ENCODE measurements at regions not wholly inside any gene's neighbourhood (a gene's known extent, or its start where the extent isn't known, plus 50 kb on each side); places are given as distances from the start of the nearest gene placed in this dataset.
"Not testable (repeated sequence)": the region's sequence is repeated elsewhere in the genome, so short reads cannot be mapped to it uniquely, and the experiment has no call there.

DNA sequence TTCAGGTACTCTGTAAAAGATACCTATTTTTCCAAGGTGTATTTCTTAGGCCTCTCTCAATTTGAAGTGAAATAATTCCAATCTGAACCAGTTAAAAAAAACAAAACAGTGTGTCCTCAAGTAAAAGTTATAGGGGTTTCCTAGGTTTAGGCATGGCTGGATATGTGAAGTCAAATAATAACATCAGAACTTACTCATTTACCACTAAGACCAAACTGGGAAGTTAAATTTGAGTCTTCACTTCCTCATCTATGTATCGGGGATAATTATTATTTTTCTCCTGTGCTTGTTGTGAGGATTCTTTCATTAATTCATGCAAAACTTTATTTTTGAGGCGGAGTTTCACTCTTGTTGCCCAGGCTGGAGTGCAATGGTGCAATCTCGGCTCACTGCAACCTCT is 86.2 kb upstream of the PTPRK start:
- no peak overlapping the region for H3K4me3 ChIP-seq
- peak overlapping the region in 2 of 21 experiments; percentile 28 to 38 for H3K27ac ChIP-seq

DNA sequence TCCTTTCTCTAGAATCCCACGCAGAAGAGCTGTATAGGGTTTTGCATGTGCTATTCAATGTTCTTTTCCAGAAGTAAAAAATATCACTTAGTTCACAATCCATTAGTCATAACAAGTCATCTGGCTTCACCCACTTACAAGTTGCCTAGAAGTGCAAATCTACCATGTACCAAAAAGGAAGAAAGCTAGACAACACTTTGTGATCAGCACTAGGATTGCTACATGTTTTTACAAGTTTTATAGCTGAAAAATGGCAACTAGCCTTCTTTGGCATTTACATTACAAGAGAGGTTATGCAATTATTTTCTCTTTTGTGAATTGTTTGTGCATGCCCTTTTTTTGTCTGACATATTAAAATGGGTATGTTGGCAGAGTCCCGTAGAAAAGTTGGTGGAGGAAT is 85.6 kb upstream of the PTPRK start:
- Histone ChIP-seq H3K4me3 (no peak overlapping the region), H3K27ac (peak overlapping the region in 2 of 21 experiments; percentile 15 to 18)

DNA sequence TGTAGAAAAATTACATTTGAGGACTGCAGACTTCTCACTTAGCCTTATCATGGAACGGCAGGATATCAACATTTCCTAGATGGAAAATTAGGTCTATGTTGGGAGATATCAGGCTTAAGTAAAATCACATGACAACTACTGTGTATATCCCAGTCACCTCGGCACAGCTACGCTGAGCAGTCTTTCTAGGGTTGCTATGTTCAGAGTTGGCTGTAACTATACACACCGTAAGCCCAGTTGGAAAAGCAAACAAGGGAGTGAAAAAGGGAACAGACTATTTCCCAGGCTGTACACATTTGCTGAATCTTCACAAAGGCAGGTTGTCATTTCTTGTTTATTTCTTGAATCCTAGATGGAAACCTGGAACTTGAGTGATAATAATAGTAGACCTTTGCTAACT is 80.7 kb upstream of the PTPRK start:
- H3K4me3 ChIP-seq = no peak overlapping the region
- no peak overlapping the region for H3K27ac ChIP-seq

DNA sequence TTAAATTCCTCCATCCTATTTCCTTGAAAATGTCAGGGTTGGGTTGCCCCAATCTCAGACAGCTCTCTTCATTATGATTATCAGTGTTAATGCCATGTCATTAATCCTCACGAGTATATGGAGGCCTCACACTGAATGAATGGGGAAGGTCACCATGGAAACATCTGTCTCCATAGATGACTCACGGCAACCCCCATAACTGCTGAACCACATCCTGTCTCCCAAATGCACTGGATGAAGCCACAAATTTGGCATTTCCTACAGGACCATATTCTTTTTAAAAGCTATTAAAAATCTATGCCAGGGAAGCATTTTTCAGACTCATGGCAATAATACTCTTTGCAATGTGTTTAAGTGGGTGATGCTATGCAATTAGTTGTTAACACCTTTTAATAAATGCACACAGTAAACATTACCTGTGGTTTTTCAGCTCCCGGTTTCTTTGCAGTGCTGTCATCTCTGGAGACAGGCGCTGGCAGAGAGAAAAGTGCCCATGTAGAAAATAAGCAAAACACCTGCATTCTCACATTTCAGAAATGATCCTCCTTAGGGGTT is 80.1 kb upstream of the PTPRK start:
- no peak overlapping the region for H3K27ac ChIP-seq
- H3K4me3 ChIP-seq = no peak overlapping the region

DNA sequence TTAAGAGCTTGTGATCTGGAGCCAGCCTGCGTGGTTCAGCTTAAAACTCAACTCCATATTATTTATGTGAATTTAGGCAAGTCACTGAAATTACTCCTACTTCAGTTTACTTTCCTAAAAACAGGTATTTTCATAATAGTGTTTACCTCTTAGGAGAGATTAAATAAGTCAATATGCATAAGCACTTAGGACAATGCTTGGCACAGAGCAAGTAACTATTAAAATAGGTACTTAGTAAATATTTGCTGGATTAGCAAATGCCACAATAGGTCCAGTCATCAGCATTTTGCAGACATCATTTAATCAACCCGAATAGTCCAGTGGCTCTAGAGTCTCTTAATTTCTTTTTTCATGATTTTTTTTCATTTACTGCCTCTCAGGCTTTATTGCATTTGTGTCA is 78.6 kb upstream of the PTPRK start:
- Histone ChIP-seq H3K4me3 (no peak overlapping the region), H3K27ac (peak overlapping the region in 1 of 21 experiments; percentile 64)

DNA sequence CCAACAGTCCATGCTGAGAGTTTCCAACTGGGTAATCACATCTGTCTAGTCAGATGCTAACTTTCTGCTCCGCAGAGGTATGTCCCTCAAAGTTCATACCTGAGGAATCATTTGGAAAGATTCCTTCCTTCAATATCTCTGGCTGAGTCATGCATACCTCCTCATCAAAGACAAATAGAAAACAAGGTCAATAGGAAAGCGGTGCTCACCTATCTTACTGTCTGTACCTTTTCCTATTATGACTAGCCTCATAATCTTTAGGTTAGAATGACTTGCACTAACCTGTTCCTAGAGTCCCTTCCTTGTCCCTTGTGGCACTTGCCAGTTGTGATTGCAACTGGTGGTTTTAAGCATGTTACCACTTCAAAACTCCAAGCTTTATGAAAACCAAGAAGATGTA is 78.2 kb upstream of the PTPRK start:
- H3K4me3 ChIP-seq = no peak overlapping the region

DNA sequence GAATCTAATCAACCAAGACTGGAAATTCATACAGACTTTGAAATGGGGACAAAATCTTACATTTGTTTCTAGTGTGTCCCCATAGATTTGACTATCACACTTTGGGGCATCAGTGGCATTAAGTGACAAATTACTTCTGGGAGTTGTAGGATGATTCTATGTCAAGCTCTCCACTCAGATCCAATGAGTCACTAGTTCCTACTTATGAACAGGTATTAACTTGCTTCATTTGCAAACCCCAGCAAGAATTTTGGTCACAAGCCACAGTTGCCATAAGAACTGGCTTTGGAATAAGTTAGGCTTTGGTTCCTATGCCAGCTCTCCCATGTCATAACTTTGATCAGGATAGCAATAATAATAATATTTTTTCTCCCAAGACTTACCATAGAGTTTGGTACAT is 77.6 kb upstream of the PTPRK start:
- Histone ChIP-seq H3K27ac (peak overlapping the region in 5 of 21 experiments; percentile 43 to 64 (median 45)), H3K4me3 (no peak overlapping the region)

More for the DNA sequence above, 78.2 kb upstream of the PTPRK start:
- peak overlapping the region in 4 of 21 experiments; percentile 44 to 64 (median 48) for H3K27ac ChIP-seq

DNA sequence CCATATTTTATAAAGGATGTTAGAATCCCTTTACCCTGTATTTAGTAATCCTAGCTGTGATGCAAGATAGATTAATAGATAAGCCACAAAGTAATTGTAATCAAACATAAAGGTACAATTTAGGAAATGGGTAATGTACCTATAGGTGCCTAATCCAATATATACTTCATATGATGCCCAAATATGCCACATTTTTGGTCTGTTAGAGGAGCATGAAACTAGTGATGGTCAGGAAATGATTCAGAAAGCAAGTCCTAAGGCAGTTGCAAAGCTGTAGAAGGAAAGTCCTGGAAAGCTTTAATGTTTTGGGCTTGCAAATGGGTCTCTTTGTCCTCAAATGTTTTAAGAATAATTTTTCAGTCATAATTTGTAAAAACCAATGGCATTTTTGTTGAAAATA is 76.6 kb upstream of the PTPRK start:
- H3K27ac ChIP-seq = peak overlapping the region in 3 of 21 experiments; percentile 41 to 52 (median 43)
- H3K4me3 ChIP-seq = no peak overlapping the region

DNA sequence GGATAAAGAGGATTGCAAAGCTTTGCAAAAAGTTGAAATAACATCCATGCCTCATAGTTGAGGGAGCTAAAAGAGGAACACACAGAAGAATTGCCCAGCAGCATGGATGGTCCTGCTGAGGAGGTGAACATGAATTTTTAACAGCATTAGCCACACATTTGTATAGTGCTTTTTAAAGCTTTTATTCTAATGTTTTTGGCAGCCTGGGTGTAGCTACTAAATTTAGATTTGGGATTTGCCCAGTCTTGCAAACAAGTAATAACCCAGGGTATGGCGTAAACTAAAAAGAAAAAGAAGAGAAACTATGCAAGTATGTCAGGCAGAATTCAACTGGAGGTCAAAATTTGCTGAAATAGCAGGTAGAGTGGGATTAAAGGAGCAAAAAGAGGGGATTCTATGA is 75.1 kb upstream of the PTPRK start:
- peak overlapping the region in 1 of 21 experiments; percentile 9 for H3K27ac ChIP-seq
- no peak overlapping the region for H3K4me3 ChIP-seq

DNA sequence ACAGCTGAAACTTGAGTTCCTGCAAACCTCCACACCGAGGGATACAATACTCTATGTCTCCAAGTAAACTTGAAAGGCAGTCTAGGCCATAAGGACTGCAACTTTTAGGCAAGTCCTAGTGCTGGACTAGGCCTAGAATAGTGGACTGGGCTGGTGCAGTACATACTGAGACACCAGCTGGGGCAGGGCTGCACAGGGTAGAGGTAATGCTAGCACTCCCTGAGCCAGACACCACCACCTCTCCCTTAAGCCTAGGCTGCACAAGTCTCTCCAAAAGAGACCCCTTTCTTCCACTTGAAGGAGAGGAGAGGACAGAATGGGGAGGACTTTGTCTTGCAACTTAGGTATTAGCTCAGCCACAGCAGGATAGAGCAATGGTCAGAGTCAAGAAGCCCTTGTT is 65.7 kb upstream of the PTPRK start:
- no peak overlapping the region for H3K4me3 ChIP-seq
- H3K27ac ChIP-seq = no peak overlapping the region

DNA sequence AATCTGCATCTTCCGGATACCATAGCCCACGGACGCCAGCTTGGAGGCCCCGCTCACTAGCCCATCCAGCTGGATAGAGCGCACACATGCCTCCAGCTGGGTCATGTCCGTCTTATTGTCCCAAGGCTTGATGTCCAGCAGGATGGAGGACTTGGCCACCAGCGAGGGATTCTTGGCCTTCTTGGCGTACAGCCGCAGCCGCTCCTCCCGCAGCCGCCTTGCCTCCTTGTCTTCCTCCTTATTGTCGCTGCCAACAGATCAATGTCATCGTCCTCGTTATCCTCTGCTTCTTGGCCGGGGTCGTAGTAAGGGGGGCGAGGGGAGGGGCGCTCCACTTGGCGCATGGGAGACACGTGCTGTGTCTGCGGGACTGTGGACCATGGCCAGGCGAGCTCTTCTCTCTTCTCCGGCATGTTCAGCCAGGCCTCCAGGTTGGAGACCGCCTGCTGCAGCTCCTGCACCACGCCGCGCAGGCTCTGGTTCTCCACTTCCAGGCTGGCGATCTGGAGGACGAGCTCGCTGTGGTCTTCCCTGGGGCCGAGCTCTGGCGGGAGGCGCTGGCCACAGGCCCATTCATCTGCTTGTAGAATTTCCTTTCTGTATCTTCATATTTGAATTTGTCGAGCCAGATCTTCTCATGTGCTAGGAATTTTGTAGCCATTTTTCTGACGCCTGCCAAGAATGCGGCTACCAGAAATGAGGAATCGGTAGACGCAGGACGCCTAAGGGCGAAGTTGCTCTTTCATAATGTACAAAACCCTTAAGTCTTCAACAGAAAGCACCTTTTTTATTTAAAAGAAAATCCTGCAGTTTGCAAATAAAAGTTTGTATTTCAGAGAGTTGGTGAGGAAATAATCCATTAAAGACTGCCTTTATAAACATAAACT is 60.1 kb upstream of the PTPRK start:
- Histone ChIP-seq H3K27ac (peak overlapping the region in 4 of 21 experiments; percentile 5 to 25 (median 20)), H3K4me3 (peak overlapping the region in 1 of 7 experiments; percentile 7)

DNA sequence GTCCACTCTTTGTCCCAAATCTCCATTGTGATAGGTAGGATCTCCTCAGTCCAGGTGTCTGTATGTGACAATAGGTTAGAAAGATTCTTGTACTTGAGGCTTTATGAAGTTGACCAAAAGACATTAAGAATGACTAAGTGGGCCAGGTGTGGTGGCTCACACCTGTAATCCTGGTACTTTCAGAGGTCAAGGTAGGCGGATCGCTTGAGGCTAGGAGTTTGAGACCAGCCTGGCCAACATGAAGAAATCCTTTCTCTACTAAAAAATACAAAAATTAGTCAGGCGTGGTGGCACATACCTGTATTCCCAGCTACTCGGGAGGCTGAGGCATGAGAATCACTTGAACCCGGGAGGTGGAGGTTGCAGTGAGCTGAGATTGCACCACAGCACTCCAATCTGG is 54.9 kb upstream of the PTPRK start:
- not testable (repeated sequence) for H3K27ac ChIP-seq, H3K4me3 ChIP-seq

DNA sequence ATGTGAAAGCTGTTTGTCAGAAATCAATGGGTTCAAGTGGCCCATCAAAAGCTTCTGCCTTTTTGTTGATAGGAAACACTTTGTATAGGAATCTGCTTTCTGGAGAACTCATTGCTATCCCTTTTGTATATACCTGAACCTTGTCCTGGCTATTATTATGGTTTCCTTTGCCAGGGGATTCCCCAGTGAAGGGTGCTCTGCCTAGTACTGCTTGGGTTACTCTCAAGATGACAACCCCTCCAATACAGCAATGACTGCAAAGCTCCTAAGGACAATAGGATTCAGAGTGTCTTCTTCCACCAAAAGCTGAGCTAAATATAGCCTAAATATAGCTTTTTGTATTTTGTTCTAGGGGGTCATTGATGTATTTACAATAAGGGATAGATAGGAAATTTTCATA is 54.0 kb upstream of the PTPRK start:
- no peak overlapping the region for H3K4me3 ChIP-seq
- no peak overlapping the region for H3K27ac ChIP-seq

DNA sequence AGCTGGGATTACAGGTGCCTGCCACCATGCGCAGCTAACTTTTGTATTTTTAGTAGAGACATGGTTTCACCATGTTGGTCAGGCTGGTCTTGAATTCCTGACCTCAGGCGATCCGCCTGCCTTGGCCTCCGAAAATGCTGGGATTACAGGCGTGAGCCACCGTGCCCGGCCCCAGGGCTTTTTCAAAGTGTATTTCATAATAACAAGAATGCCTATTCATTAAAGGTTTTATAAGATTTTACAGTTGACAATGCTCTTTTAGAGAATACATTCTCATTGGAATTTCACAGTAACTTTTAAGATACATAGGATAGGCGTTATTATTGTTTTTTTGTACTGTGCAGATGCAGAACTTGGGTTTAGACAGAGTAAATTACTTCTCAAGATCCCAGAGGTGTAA is 52.6 kb upstream of the PTPRK start:
- no peak overlapping the region for H3K27ac ChIP-seq
- no peak overlapping the region for H3K4me3 ChIP-seq

DNA sequence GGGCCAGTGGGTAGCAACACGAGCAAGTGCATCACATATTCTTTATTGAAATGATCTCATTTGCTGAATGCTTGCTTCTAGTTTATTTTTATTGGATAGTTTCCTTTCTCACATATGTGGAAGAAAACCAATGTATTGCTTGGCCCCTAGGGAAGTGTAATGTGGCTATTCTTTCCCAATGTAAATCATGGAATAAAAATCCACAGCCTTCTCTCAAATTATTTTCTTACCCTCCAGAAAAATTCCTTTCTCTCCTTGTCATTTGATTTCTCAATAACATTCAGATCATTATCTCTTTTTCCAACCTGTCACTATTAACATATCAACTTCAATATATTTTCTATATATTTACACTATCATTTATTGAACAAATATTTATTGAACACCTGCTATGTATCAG is 51.9 kb upstream of the PTPRK start:
- no peak overlapping the region for H3K27ac ChIP-seq
- no peak overlapping the region for H3K4me3 ChIP-seq

DNA sequence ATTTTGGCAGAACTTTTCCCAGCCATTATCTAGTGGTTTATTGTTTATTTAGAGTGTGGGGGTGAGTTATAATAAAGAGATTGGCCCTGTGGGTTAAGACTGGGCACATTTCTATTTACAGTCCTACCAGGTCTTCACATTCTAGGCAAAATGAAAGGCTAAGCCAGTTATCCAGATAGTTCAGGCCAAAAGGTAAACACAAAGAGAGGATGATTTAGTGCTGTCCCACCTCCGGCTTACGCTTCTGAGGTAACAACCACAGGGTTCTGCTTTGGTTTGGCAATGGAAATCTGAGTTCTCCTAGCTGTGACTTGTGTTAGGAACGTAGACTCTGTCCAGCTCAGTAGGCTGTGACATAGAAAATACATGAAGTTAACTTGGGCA is 50.3 kb upstream of the PTPRK start:
- H3K4me3 ChIP-seq = no peak overlapping the region
- H3K27ac ChIP-seq = peak overlapping the region in 15 of 21 experiments; percentile 5 to 73 (median 43)

DNA sequence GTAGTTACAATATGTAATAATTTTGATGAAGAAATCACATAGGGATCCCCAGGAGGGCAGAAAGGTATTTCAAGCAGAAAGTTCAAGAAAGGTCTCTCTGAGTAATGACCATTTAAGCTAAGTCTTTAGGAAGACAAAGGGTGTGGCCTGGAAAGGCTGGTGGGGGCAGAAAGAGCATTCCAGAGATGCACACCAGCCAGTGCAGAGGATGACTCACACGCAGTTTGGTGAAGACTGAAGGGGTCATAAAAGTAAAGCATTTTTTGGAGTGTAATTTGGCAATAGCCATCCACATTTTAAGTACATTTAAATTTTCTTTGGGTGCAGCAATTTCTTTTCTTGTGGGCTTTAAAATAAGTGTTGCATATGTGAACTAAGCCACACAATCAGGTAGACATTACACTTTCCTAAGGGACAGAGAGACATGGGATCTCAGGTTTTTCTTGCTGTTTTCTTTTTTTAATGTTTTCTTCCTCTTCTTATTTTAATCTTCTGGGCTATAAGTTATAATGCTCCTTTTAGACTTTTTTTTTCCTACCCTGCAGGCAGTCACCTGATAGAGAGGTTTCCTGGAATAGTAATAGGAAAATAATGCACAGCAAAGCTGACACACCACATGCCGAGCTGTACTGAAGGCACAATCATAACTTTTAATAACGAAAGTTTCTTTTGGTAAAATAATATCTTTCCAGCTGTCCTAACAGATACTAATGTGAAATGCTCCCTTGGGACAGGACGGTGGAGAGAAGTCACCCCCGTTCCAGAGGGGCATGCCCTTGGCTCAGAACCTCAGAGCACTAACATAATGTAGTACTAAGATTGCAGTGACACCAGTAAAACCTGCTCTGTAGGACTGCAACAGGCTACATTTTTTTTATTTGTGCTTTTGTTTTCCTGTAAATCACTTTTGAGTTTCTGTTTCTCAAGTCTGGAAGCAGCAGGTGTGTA is 49.6 kb upstream of the PTPRK start:
- H3K27ac ChIP-seq = peak overlapping the region in 15 of 21 experiments; percentile 5 to 73 (median 44)

More for the DNA sequence above, 49.6 kb upstream of the PTPRK start:
- peak overlapping the region in 1 of 7 experiments; percentile 13 for H3K4me3 ChIP-seq
